GM19463 (cell line): ENCODE measurements at regions not wholly inside any gene's neighbourhood (a gene's known extent, or its start where the extent isn't known, plus 50 kb on each side); places are given as distances from the start of the nearest gene placed in this dataset.
A peak's percentile ranks its signal among the peaks of the same experiment; 100 is the strongest.
"Not testable (repeated sequence)": the region's sequence is repeated elsewhere in the genome, so short reads cannot be mapped to it uniquely, and the experiment has no call there.

Source experiments
- ATAC-seq: cut with Tn5 transposase; IDR thresholded peaks from one replicate; pipeline ENCODE4 v1.9.1; 2021; ENCODE audit warnings: mild to moderate bottlenecking, moderate library complexity; ENCODE audit not compliant: unreplicated experiment

GRCh38 chr13:72590091-72590740 lies 137.2 kb downstream of the MZT1 start:
- no peak for ATAC-seq

GRCh38 chr13:72586518-72586917 lies 140.9 kb downstream of the MZT1 start:
- no peak for ATAC-seq

GRCh38 chr13:72585254-72585653 lies 142.2 kb downstream of the MZT1 start:
- no peak for ATAC-seq

DNA sequence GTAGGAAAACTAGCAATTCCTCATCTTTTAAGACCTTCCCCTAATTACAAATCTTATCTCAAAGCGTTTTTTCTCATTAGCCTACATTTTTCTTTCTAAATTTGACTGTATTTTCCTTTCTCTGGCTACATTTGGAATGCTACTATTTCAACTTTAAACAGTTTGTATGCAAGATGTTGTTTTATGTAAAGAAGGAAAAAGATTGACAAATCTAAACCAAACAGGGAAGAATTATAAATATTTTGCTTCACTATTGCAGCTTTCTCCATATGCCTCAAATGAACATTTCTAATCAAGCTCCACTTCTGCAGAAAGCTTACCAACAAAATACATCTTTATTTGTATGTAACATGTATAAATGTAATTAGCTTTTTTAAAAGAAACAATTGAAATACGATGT lies 156.2 kb downstream of the MZT1 start:
- no peak for ATAC-seq

DNA sequence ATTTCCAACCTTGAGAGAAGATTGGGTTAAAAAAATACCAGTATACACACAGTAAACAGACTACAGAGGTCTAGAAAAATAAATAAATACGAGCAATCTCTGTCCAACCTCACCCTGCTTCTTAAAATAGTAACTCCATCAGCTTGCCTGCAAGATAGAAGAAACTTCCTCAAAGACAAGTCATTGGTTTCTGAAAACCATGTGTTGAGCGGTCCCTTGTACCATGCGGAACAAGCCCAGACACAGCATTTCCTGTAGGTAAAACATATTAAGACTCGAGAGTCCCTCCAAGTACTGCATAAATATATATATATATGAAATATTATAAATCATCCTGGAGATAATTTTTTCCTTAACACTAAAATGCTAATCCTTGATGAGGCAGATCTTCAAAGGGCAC lies 157.4 kb downstream of the MZT1 start:
- ATAC-seq = peak; percentile 45

- ATAC-seq = no peak
Observed at GRCh38 chr13:72567566-72567965, 159.9 kb downstream of the MZT1 start.

DNA sequence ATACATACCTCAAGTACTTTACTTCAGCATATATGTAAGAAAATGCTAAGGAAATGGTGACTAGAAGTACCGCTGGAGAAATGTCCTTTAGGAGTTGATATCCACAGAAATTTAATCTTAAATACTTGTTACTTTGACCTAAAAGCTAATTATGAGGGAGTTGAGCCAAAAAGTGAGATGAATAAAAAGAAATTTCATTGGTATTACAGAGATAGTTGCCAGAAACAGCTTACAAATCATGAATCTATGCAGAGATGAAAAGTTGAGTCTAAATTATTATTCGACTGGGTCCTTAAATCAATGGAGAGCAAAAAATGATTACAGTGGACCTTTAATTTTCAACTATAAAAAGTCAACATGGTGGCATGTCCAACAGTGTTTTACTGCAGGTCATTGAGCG lies 160.9 kb downstream of the MZT1 start:
- ATAC-seq = no peak

- ATAC-seq = peak; percentile 38
Observed at GRCh38 chr13:72565893-72566292, 161.5 kb downstream of the MZT1 start.

GRCh38 chr13:72562686-72563085 lies 164.7 kb downstream of the MZT1 start:
- ATAC-seq = no peak

GRCh38 chr13:72561791-72562190 lies 165.6 kb downstream of the MZT1 start:
- ATAC-seq = no peak

DNA sequence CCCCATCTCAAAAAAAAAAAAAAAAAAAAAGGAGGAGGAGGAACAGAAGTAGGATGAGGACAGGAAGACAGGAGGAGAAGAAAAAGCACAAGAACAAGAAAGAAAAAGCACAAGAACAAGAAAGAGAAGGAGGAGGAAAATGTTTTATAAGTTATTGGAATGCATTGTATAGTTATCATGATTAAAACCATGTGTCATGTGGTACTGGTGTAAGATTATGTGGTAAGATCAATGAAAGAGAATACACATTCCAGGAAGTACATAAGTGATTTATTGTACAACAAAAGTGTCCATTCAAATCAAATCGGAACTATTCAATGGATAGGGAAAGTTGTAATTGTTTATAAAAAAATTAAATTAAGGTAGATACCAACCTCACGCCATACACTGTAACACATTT lies 167.7 kb downstream of the MZT1 start:
- no peak for ATAC-seq

GRCh38 chr13:72556945-72557344 lies 170.5 kb downstream of the MZT1 start:
- ATAC-seq = no peak

GRCh38 chr13:72555601-72556000 lies 171.8 kb downstream of the MZT1 start:
- no peak for ATAC-seq

GRCh38 chr13:72552731-72553130 lies 174.7 kb downstream of the MZT1 start:
- no peak for ATAC-seq

DNA sequence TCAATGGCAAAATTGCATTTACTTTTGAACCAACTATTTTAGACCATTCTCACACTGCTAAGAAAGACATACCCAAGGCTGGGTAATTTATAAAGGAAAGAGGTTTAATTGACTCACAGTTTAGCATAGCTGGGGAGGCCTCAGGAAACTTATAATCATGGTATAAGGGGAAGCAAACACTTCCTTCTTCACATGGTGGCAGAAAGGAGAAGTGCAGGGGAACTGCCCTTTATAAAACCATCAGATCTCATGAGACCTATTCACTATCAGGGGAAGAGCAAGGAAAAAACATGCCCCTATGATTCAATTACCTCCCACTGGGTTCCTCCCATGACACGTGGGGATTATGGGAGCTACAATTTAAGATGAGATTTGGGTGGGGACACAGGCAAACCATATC lies 181.5 kb downstream of the MZT1 start:
- ATAC-seq = not testable (repeated sequence)

DNA sequence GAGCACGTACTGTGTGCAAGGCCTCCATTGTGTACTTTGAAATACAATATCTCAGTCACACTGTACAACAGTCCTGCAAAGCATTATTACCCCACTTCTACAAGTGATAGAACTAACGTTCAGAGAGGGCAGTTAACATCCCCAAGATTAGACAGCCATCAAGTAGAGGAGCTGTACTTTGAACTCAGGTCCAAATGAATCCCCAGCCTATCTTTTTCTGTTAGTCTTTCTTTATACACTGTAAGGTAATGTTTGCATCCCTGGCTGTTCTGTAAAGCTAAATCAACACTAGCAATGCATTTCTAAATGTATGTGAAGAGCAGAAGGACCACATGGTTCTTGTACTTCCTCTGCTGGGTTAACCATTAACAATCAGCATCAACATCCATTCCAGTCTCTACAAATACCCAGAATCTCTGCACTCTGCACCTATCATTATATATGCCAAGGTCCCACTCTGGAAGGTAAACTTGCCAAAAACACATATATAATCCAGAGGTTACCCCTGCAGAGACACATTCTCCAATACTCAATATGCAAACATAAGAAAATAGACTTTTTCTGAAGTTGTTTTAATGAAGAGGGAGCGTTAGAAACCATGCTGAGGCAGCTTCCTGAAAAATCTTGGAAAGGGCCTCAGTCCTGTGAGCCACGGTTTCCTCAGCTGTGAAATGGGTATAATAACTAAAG lies 182.3 kb downstream of the MZT1 start:
- ATAC-seq = no peak

DNA sequence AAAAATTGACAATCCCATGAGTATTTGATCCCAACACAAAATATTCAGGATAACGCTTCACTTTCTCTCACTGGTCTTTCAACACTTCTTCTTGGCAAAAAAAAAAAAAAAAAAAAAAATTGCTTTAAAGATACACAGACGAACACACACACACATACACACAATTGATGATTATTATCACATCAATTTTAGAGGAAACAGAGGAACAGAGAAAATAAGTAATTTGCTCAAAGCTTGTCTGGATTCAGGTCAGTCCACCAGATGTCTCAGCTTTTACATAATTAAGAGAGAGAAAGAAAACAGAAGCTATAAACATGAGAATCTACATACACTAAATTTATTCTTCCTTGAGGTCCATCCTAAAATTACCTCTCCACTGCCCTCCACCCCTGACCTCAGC lies 183.4 kb downstream of the MZT1 start:
- no peak for ATAC-seq

GRCh38 chr13:72542241-72542640 lies 185.2 kb downstream of the MZT1 start:
- ATAC-seq = no peak

- ATAC-seq = no peak
Observed at GRCh38 chr13:72541674-72542073, 185.8 kb downstream of the MZT1 start.

GRCh38 chr13:72540881-72541280 lies 186.5 kb downstream of the MZT1 start:
- no peak for ATAC-seq

GRCh38 chr13:72539925-72540324 lies 187.5 kb downstream of the MZT1 start:
- no peak for ATAC-seq

GRCh38 chr13:72537782-72538181 lies 189.6 kb downstream of the MZT1 start:
- no peak for ATAC-seq

- no peak for ATAC-seq
Observed at GRCh38 chr13:72537395-72537780, 190.0 kb downstream of the MZT1 start.
